HK-2 (cell line): ENCODE measurements at regions not wholly inside any gene's neighbourhood (a gene's known extent, or its start where the extent isn't known, plus 50 kb on each side); places are given as distances from the start of the nearest gene placed in this dataset.
A peak's percentile ranks its signal among the peaks of the same experiment; 100 is the strongest.
"Not testable (repeated sequence)": the region's sequence is repeated elsewhere in the genome, so short reads cannot be mapped to it uniquely, and the experiment has no call there.

ENCODE experiments used
- DNase-seq: peaks from one replicate; pipeline ENCODE4 v3.0.0-alpha.2; 2018; ENCODE audit not compliant: unreplicated experiment

DNA sequence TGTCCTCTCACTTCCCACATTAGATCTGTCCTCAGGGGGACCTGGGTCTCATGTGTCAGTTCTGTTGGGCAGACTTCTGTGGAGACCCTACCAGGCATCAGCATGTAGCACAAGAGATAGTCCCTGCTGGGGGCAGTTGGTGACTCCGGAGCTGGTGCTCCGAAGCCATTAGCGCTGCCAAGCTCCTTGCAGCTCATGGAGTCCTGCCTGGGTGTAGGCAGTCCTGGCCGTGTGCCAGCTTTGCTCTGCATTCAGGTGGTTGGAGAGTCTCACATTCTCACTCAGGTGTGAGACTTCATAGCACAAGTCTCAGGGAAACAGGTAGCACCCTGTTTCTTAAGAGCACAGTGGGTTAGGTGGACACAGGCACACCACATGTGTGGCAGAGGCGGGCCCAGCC, 202.3 kb downstream of the LIPI start:
- not testable (repeated sequence) for DNase-seq

DNA sequence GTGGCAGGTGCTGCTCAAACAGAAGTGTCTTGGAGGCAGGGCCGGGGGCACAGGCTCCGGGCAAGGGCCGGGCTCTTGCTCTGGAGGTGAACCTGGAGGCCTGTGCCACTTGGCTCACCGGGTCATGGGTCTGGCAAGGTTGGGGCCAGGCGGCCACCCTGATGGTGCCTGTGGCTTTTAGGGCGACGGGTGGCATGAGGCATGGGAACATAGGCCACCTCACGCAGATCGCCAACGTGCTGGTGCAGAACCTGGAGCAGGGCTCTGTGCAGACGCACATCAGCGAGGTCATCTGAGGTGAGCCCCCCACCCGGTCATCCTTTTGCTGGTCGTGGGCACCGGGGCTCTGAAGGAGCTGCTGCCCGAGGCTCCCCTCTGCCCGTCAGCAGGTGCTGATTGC, 202.7 kb downstream of the LIPI start:
- not testable (repeated sequence) for DNase-seq

DNA sequence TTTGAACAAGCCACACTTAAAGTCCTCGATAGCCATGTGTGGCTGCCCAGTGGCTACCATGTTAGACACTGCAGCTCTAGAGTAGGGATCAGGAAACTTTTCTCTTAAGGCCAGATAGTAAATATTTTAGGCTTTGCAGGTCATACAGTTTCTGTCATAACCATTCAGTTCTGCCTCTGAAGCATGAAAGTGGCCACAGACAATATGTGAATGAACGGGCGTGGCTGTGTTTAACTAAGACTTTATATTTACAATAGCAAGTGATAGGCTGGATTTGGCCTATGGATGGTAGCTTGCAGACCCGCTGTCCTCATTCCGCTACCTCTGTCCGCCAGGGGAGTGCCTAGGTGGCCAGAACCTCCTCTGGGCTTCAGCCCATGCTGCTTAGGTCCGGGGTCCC, 204.6 kb downstream of the LIPI start:
- not testable (repeated sequence) for DNase-seq

DNA sequence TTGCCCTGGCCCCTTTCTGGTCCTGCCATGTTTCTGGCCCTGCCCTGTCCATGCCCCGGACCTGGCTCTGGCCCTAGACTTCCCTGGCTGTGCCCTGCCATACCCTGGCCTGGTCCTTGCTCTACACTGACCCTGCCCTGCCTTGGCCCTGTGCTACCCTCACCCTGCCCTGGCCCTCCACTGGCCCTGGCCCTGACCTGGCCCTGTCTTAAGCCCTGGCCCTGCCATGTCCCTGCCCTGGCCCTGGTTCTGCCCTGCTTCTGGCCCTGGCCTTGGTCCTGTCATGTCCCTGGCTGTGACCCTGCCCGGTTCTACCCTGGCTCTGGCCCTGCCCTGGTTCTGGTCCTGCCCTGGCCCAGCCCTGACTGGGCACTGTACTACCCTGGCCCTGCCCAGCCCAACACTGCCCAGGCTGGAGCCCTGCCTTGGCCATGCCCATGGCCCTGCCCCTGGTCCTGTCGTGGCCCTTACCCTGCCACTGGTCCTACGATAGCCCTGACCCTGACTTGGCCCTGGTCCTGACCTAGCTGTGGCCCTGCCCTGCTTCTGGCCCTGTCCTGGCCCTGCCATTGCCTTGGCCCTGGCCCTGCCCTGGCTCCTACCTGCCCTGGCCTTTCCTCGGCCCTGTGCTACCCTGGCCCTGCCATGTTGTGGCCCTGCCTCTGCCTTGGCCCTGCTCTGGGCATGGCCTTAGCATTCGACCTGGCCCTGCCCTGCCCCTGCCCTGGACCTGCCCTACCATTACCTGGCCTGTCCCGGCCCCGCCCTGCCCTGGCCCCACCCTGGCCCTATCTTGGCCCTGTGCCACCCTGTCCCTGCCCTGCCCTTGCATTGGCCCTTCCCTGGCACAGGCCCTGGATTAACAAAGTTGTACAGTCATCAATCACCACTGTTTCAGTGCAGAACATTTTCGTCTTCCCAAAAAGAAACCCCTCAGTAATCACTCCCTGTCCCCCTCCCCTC, 223.5 kb downstream of the LIPI start:
- DNase-seq: not testable (repeated sequence)

DNA sequence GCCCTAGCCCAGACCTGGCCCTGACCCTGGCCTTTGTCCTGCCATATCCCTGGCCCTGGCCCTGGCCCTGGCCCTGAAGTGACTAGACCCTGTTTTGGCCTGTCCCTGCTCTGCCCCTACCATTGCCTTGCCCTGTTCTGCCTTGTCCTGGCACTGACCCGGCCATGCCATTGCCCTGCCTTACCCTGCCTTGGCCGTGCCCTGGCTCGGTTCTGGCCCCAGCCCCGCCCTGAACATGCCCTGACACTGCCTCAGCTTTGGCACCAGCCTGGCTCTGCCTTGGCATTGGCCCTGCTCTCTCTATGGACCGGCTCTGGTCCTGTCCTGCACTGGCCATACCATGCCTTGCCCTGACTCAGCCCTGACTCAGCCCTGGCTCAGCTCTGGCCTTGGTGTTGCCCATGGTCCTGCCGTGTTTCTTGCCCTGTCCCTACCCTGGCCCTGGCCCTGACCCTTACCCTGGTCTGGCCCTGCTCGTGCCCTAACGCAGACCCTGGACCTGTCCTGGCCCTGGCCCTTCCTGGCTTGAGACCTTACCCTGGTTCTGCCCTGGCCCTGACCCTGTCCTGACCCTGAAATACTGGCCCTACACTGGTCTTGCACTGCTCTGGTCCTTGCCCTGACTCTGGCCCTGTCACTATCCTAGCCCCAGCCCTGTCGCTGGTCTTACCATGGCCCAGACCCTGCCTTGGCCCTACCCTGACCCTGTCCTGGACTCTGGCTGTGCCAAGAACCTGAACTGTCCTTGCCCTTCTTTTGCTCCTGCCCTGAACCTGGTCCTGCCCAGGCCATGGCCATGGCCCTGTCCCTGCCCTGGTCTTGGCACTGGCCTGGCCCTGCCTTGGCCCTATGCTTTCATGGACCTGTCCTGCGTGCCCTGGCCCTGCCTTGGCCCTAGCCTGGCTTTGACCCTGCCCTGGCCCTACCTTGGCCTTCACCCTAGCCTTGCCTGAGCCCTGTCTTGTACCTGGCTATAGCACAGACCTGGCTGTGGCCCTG, 224.6 kb downstream of the LIPI start:
- not testable (repeated sequence) for DNase-seq

DNA sequence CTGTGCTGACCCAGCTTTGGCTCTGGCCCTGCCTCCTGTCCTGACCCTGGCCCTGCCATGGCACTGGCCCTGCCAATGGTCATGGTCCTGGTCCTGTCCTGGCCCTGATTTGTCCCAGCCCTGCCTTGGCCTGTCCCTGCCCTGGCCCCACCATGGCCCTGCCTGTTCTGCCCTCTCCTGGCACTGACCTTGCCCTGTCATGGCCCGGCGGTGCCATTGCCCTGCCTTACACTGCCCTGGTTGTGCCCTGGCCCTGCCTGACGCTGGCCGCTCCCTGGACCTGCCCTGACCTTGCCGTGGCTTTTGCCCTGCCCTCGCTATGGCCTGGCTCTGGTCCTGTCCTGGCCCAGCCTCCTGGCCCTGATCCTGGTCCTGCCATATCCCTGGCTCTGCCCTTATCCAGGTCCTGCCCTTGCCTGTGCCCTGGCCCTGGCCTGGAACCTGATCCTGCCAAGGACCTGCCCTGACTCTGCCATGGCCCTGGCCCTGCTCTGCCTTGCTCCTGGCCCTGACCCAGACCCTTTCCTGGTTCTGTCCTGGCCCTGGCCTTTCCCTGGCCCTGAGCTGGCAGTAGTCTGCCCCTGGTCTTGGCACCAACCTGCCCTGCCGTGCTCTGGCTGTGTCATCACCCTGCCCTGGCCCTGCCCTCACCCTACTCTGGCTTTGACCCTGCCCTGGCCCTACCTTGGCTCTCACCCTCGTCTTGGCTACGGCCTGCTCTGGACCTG, 225.5 kb downstream of the LIPI start:
- DNase-seq: not testable (repeated sequence)

DNA sequence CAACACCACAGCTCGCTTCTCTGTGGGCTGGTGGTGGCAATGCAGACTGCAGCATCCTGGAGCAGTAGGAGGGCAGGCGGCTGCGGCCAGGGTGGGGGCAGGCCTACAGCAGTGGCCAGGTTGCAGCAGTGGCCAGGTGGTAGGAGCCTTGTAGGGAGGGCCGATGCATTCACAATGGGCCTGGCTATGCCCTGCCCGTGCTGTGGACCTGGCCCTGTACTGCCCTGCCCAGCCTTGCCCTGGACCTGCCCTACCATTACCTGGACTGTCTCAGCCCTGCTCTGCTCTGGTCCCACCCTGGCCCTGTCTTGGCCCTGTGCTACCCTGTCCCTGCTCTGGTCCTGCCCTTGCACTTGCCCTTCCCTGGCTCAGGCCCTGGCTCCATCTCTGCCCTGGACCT, 226.0 kb downstream of the LIPI start:
- DNase-seq: not testable (repeated sequence)

DNA sequence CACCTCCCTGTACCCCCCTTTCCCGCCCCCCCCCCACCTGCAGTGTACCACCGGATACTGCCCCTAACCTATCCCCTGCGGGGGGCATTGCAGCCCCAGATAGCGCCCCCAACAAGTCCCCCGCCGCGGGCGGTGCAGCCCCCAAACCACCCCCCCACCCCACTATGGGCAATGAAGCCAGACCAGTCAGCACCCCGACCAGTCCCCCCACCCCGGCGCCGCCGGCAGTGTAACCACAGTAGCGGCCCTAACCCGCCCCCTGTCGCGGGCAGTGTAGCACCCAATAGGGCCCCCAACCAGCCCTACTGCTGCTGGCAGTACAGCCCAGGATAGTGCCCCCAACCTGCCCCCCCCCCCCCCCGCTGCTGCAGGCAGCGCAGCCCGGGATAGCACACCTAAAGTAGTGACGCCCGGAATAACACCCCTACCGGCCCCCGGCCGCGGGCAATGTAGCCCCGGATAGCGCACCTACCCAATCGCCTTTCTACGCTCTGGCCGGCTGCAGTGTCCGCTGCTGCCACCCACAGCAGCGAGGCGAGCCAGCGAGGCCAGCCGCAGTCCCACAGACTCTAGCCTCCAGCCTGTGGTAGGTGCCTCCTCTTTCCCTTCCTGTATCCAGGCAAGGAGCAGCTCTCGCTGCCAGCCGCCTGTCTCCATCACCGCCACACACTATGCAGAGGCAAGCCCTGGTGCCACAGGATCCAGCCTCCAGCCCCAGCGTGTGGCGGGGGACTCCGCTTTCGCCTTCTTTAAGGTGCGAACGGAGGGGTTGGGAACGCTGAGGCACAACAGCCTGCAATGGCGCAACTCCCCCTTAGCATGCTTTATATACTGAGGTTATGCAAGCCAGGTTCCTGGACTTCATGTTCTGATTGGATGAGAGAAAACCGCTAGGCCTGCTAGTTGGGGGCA, 229.3 kb downstream of the LIPI start:
- not testable (repeated sequence) for DNase-seq

DNA sequence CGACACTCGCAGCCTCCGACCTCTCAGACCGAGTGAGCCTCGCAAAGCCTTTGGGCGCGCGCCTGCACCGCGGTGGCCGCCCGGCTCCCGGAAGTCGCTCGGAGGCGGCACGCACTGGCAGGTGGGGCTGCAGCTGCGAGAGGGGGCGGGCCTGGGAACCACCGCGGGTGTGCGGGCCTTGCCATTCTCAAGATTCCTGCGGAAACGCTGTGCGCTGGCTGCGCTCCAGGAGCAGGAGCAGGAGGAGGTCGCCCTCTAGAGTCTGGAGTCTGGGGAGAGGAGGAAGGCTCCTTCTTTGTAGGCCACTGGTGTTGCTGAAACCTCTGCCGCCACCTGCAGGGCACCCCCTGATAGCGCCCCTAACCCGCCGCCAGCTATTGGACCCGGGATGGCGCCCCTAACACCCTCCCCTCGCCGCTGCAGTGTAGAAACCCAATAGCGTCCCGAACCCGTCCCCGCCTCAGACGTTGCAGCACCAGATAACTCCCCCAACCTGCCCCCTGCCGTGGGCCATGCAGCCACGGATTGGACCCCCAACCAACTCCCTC, 230.6 kb downstream of the LIPI start:
- DNase-seq: peak; percentile 86

DNA sequence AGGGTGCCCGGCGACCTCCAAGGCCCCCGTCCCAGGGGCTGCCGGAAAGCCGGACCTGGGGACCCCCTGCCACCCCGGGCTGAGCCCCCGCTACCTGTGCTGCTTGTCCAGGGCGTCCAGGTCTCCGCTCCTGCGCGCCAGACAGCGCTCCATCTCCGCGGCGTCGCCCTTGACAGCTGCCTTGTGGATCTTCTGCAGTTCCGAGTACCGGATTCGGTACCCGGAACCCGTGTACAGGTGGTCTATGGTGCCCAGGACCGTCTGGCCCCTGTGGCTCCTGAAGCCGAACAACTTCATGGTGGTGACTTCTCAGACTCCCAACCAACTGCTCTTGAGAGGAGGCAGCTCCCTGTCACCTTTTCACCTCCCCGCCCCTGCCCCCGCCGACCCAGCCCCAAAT, 231.1 kb downstream of the LIPI start:
- not testable (repeated sequence) for DNase-seq

DNA sequence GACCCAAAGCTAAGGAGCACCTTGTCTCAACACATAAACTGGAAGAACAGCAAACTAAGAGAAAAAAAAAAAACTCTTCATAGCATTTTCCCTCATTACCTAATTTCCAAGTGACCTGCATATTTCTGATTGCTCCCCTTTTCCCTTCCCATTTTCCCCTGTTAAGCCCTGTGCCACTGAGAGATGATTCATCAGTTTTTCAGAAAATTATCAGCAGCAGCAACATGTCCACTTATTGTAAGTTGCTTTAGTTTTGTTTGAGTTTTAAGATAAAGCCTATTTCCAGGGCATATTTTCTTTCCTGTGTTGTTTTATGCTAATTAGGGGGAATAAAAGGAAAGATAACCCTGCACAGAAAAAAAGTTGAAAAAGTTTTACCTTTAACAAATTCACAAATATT, 236.2 kb downstream of the LIPI start:
- not testable (repeated sequence) for DNase-seq

DNA sequence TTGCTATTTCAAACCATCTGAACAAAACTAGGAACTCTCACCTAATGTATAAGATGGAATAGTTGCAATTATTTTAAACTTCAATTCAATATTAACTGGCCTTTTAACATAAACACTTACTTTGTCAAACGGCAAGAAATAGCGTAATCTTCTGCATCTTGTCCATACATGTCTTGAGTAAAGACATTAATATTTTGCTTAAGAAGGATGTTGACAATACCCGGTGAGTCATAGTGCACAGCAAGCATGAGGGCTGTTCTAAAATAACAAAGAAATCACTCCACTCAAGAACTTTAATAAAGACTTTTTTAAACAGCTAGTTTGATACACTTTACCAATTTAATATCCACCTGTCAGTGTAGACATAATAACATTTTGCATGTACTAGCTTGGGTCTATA, 240.9 kb downstream of the LIPI start:
- not testable (repeated sequence) for DNase-seq

DNA sequence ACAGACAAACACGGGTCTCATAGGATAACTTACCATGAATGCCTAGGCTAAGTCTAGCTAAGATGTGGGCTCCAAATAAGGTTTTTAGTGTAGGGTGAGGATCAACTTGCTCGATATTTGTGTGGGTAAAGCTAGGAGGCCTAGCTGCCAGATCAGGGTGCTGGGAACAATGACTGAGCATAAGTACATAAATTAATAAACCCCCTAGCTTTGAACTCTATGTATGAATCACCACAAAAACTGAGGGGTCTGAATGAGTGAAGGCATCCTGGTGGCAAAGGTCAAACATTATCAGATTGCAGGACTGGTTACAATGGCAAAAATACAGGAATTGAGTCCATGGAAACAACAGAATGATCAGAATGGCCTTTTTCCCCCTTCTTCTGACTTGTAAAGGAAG, 241.8 kb downstream of the LIPI start:
- not testable (repeated sequence) for DNase-seq

DNA sequence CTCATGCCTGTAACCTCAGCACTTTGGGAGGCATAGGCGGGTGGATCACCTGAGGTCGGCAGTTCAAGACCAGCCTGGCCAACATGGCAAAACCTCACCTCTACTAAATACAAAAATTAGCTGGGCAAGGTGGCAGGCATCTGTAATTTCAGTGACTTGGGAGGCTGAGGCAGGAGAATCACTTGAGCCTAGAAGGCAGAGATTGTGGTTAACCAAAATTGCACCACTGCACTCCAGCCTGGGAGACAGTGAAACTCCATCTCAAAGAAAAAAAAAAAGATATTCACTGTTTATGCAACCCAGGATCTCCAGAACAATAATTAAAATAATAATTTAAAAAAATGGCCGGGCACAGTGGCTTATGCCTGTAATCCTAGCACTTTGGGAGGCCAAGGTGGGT, 247.5 kb downstream of the LIPI start:
- DNase-seq: not testable (repeated sequence)

DNA sequence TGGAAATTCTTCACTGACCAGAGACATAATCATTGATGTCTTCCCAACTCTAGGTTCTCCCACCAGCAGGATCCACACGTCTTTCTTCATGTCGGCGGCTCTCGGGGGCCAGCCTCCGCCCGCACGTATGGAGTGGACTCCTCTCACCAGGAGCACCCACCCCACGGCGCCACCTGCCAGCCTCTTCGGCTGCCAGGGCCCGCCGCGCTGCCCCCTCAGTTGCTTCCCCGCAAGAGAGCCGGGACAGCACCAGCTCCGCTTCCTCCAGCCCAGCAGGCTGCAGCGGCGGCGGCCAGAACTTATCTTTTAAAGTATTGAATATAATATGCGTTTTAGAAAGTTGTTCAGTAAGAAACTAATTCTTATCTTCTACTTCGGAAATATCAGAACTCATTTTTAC, 273.5 kb downstream of the LIPI start:
- no peak for DNase-seq

DNA sequence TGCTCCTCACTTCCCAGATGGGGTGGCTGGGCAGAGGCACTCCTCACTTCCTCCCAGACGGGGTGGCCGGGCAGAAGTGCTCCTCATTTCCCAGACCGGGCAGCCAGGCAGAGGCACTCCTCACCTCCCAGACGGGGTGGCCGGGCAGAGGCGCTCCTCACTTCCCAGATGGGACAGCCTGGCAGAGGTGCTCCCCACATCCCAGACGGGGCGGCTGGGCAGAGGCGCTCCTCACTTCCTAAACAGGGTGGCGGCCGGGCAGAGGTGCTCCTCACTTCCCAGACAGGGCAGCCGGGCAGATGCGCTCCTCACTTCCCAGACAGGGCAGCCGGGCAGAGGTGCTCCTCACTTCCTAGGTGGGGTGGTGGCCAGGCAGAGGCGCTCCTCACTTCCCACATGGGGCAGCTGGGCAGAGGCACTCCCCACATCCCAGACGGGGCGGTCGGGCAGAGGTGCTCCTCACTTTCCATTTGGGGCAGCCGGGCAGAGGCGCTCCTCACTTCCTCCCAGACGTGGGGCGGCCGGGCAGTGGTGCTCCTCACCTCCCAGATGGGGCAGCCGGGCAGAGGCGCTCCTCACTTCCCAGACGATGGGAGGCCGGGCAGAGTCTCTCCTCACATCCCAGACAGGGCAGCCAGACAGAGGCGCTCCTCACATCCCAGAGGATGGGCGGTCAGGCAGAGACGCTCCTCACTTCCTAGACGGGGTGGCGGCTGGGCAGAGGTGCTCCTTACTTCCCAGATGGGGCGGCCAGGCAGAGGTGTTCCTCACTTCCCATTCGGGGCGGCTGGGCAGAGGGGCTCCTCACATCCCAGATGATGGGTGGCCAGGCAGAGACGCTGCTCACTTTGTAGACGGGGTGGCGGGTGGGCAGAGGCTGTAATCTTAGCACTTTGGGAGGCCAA, 274.5 kb downstream of the LIPI start:
- not testable (repeated sequence) for DNase-seq

DNA sequence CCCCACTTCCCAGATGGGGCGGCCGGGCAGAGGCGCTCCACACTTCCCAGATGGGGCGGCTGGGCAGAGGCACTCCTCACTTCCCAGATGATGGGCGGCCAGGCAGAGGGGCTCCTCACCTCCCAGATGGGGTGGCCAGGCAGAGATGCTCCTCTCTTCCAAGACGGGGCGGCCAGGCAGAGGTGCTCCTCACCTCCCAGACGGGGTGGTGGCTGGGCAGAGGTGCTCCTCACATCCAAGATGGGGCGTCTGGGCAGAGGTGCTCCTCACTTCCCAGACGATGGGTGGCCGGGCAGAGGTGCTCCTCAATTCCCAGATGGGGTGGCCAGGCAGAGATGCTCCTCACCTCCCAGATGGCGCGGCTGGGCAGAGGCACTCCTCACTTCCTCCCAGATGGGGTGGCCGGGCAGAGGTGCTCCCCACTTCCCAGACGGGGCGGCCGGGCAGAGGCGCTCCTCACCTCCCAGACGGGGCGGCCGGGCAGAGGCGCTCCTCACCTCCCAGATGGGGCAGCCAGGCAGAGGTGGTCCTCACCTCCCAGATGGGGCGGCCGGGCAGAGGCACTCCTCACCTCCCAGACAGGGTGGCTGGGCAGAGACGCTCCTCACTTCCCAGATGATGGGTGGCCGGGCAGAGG, 275.2 kb downstream of the LIPI start:
- not testable (repeated sequence) for DNase-seq

DNA sequence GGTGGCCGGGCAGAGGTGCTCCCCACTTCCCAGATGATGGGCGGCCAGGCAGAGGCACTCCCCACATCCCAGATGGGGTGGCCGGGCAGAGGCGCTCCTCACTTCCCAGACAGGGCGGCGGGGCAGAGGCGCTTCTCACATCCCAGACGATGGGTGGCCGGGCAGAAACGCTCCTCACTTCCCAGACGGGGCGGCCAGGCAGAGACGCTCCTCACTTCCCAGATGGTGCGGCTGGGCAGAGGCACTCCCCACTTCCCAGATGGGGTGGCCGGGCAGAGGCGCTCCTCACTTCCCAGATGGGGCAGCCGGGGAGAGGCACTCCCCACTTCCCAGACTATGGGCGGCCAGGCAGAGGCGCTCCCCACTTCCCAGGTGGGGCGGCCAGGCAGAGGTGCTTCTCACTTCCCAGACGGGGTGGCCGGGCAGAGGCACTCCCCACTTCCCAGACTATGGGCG, 275.8 kb downstream of the LIPI start:
- not testable (repeated sequence) for DNase-seq
